H9 (cell line): ENCODE measurements at regions not wholly inside any gene's neighbourhood (a gene's known extent, or its start where the extent isn't known, plus 50 kb on each side); places are given as distances from the start of the nearest gene placed in this dataset.

Source experiments
- DNase-seq: peaks from one replicate; pipeline ENCODE4 v3.0.0-alpha.2; 2017
- H2AFZ ChIP-seq: one replicate; pipeline ENCODE4 v1.6.1; 2013; ENCODE audit warnings: mild to moderate bottlenecking, low read length, control low read depth, moderate library complexity
- H2AK5ac ChIP-seq: 2 replicates; pipeline ENCODE4 v1.6.1; 2013; ENCODE audit warnings: low read length, control low read depth, mixed read lengths; ENCODE audit not compliant: insufficient read length
- H2BK120ac ChIP-seq: one replicate; pipeline ENCODE4 v1.6.1; 2013; ENCODE audit warnings: low read depth, mild to moderate bottlenecking, low read length, control low read depth, inconsistent platforms; ENCODE audit not compliant: poor library complexity, severe bottlenecking
- H2BK12ac ChIP-seq: 2 replicates; pipeline ENCODE4 v1.6.1; 2013; ENCODE audit warnings: low read length, control low read depth, mixed read lengths, low read depth; ENCODE audit not compliant: insufficient read length
- H2BK15ac ChIP-seq: 2 replicates; pipeline ENCODE4 v1.6.1; 2013; ENCODE audit warnings: low read depth, low read length, control low read depth
- H2BK20ac ChIP-seq: one replicate; pipeline ENCODE4 v1.6.1; 2013; ENCODE audit warnings: low read depth, mild to moderate bottlenecking, low read length, control low read depth, inconsistent platforms; ENCODE audit not compliant: poor library complexity, severe bottlenecking
- H2BK5ac ChIP-seq: 2 replicates; pipeline ENCODE4 v1.6.1; 2013; ENCODE audit warnings: low read length, control low read depth, mixed read lengths; ENCODE audit not compliant: insufficient read length
- H3K14ac ChIP-seq: 2 replicates; pipeline ENCODE4 v1.6.1; 2013; ENCODE audit warnings: low read length, control low read depth; ENCODE audit not compliant: insufficient read depth
- H3K18ac ChIP-seq: 2 replicates; pipeline ENCODE4 v1.6.1; 2013; ENCODE audit warnings: low read depth, mild to moderate bottlenecking, mixed read lengths, low read length, control low read depth; ENCODE audit not compliant: insufficient read length
- H3K23ac ChIP-seq: 2 replicates; pipeline ENCODE4 v1.6.1; 2013; ENCODE audit warnings: low read length, control low read depth, mixed read lengths, low read depth; ENCODE audit not compliant: insufficient read length
- H3K23me2 ChIP-seq: 2 replicates; pipeline ENCODE4 v1.6.1; 2013; ENCODE audit warnings: low read depth, mild to moderate bottlenecking, mixed read lengths, low read length, control low read depth; ENCODE audit not compliant: insufficient read length, poor library complexity, severe bottlenecking
- H3K27ac ChIP-seq: 2 replicates; pipeline ENCODE4 v1.5.1; 2013; ENCODE audit warnings: low read length, control low read depth, mixed read lengths, low read depth; ENCODE audit not compliant: insufficient read length
- H3K27me3 ChIP-seq: 2 replicates; pipeline ENCODE4 v1.6.1; 2013; ENCODE audit warnings: low read length, control low read depth, inconsistent platforms; ENCODE audit not compliant: insufficient read depth
- H3K4ac ChIP-seq: 2 replicates; pipeline ENCODE4 v1.6.1; 2013; ENCODE audit warnings: low read depth, mild to moderate bottlenecking, control low read depth, inconsistent platforms, low read length, moderate library complexity
- H3K4me1 ChIP-seq: 2 replicates; pipeline ENCODE4 v1.6.1; 2013; ENCODE audit warnings: low read length, control low read depth, inconsistent platforms; ENCODE audit not compliant: insufficient read depth
- H3K4me2 ChIP-seq: 2 replicates; pipeline ENCODE4 v1.6.1; 2013; ENCODE audit warnings: low read length, control low read depth, mixed read lengths; ENCODE audit not compliant: insufficient read length, insufficient read depth
- H3K56ac ChIP-seq: 2 replicates; pipeline ENCODE4 v1.6.1; 2013; ENCODE audit warnings: low read depth, mild to moderate bottlenecking, mixed read lengths, low read length, control low read depth; ENCODE audit not compliant: insufficient read length
- H3K79me1 ChIP-seq: 2 replicates; pipeline ENCODE4 v1.6.1; 2013; ENCODE audit warnings: low read depth, mild to moderate bottlenecking, moderate library complexity, low read length, control low read depth, inconsistent platforms; ENCODE audit not compliant: insufficient read depth, poor library complexity, severe bottlenecking
- H3K79me2 ChIP-seq: 2 replicates; pipeline ENCODE4 v1.6.1; 2013; ENCODE audit warnings: low read length, control low read depth, inconsistent platforms; ENCODE audit not compliant: insufficient read depth
- H3K9ac ChIP-seq: 2 replicates; pipeline ENCODE4 v1.6.1; 2013; ENCODE audit warnings: low read length, control low read depth, mixed read lengths; ENCODE audit not compliant: insufficient read length; ENCODE audit errors: extremely low read depth
- H3K9me3 ChIP-seq: one replicate; pipeline ENCODE4 v1.6.1; 2013; ENCODE audit warnings: low read depth, low read length, inconsistent platforms; ENCODE audit not compliant: control insufficient read depth
- H3T11ph ChIP-seq: one replicate; pipeline ENCODE4 v1.6.1; 2013; ENCODE audit warnings: mild to moderate bottlenecking, low read length, control low read depth, inconsistent platforms
- H4K20me1 ChIP-seq: one replicate; pipeline ENCODE4 v1.6.1; 2013; ENCODE audit not compliant: control insufficient read depth, insufficient read length, insufficient read depth
- H4K5ac ChIP-seq: 2 replicates; pipeline ENCODE4 v1.6.1; 2013; ENCODE audit warnings: low read depth, mild to moderate bottlenecking, mixed read lengths, low read length, control low read depth; ENCODE audit not compliant: insufficient read length
- H4K8ac ChIP-seq: replicated peaks from 2 replicates; pipeline ENCODE4 v1.6.1; 2013; ENCODE audit warnings: low read length, control low read depth, mixed read lengths, low read depth; ENCODE audit not compliant: insufficient read length
- H4K91ac ChIP-seq: 2 replicates; pipeline ENCODE4 v1.6.1; 2013; ENCODE audit warnings: low read depth, mild to moderate bottlenecking, moderate library complexity, mixed read lengths, low read length, control low read depth; ENCODE audit not compliant: insufficient read length
- H3K27ac Mint-ChIP-seq, 3 experiments: 2 replicates in 2 of 3; 3 replicates in 1 of 3; pipeline ENCODE4 v1.8.0; 2020 to 2021; ENCODE audit warnings: mixed read lengths in 3 of 3, mild to moderate bottlenecking in 1 of 3, moderate library complexity in 1 of 3
- H3K27me3 Mint-ChIP-seq: 2 replicates; pipeline ENCODE4 v1.8.0; 2021; ENCODE audit warnings: low read depth, mild to moderate bottlenecking, moderate library complexity, mixed read lengths
- H3K36me3 Mint-ChIP-seq, 3 experiments: 2 replicates in 2 of 3; 3 replicates in 1 of 3; pipeline ENCODE4 v1.8.0; 2020 to 2021; ENCODE audit warnings: low read depth in 3 of 3, mixed read lengths in 3 of 3; ENCODE audit not compliant: insufficient read depth in 1 of 3
- H3K4me1 Mint-ChIP-seq, 2 experiments: 2 replicates each; pipeline ENCODE4 v1.8.0; 2020; ENCODE audit warnings: mixed read lengths in 2 of 2
- H3K4me3 Mint-ChIP-seq, 2 experiments: 2 replicates in 1 of 2; 3 replicates in 1 of 2; pipeline ENCODE4 v1.8.0; 2020 to 2021; ENCODE audit warnings: mild to moderate bottlenecking in 2 of 2, mixed read lengths in 2 of 2, moderate library complexity in 1 of 2
- H3K9me3 Mint-ChIP-seq, 2 experiments: 2 replicates in 1 of 2; 3 replicates in 1 of 2; pipeline ENCODE4 v1.8.0; 2020; ENCODE audit warnings: mild to moderate bottlenecking in 2 of 2, mixed read lengths in 2 of 2, moderate library complexity in 1 of 2
- WGBS: extraction: QIAGEN DNeasy Blood & Tissue Kit; methylation state at CpG from one replicate; pipeline ENCODE4 v1.1.7; 2013; ENCODE audit warnings: missing lambda C conversion rate, low lambda C conversion rate, mixed read lengths; ENCODE audit not compliant: insufficient read length; ENCODE audit errors: extremely low coverage; 5-methylcytosine and 5-hydroxymethylcytosine counted together
- TF ChIP-seq, protein P1 (sequence below): fragments of 200-600 bp; sonication (generic); conservative IDR thresholded peaks from 3 replicates; pipeline ENCODE4 v1.8.0; 2021; ENCODE audit warnings: antibody characterized with exemption, mild to moderate bottlenecking

DNA sequence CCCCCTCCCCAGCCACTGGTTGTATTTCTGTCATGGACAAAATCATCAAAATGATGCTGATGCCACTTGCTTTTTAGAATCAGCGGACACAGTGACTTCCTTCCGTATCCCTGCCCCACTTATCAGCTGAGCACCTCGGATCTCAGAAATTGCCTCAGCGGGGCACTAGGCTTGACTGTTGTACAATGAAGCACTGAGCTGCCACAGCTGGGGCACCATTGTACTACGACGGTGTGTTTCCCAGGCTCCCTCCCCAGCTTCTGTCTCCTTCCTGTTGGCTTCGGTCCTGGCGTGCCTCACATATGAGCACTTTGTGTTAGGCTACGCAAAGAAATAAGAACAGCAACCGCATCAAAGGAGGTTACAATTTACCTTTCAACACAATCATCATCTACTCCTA lies 82.4 kb downstream of the F11 start:
- Mint-ChIP-seq H3K27ac (no peak overlapping the region), H3K27me3 (peaks cover 89% of the 10 kb centered on the region), H3K36me3 (no peaks in the 10 kb centered on the region), H3K9me3 (no peaks in the 10 kb centered on the region; a peak in 2 of 5 replicates), H3K4me3 (no peak overlapping the region), H3K4me1 (peaks cover 11 to 17% of the 10 kb centered on the region in 2 experiments)
- H4K8ac ChIP-seq: no peak overlapping the region
- WGBS: no CpG with 5 or more reads among the region's 10 CpGs
- H3K9me3 ChIP-seq: no peaks in the 10 kb centered on the region
- no peak overlapping the region for H3T11ph ChIP-seq
- no peak overlapping the region for H3K56ac ChIP-seq
- H3K4ac ChIP-seq: no peak overlapping the region
- H3K9ac ChIP-seq: no peak overlapping the region
- no peak overlapping the region for H3K23ac ChIP-seq
- H2AFZ ChIP-seq: no peak overlapping the region
- no peak overlapping the region for H2BK20ac ChIP-seq
- no peak overlapping the region for H4K91ac ChIP-seq
- H2AK5ac ChIP-seq: no peak overlapping the region
- TF ChIP-seq, protein P1, sequence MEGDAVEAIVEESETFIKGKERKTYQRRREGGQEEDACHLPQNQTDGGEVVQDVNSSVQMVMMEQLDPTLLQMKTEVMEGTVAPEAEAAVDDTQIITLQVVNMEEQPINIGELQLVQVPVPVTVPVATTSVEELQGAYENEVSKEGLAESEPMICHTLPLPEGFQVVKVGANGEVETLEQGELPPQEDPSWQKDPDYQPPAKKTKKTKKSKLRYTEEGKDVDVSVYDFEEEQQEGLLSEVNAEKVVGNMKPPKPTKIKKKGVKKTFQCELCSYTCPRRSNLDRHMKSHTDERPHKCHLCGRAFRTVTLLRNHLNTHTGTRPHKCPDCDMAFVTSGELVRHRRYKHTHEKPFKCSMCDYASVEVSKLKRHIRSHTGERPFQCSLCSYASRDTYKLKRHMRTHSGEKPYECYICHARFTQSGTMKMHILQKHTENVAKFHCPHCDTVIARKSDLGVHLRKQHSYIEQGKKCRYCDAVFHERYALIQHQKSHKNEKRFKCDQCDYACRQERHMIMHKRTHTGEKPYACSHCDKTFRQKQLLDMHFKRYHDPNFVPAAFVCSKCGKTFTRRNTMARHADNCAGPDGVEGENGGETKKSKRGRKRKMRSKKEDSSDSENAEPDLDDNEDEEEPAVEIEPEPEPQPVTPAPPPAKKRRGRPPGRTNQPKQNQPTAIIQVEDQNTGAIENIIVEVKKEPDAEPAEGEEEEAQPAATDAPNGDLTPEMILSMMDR: no peak
- H3K14ac ChIP-seq: no peak overlapping the region
- no peak overlapping the region for H2BK12ac ChIP-seq
- H2BK120ac ChIP-seq: no peak overlapping the region
- H4K5ac ChIP-seq: no peak overlapping the region
- DNase-seq: no peak
- peaks cover 2% of the 10 kb centered on the region; the same call in 1 of the 2 replicates for H3K4me1 ChIP-seq
- no peaks in the 10 kb centered on the region for H4K20me1 ChIP-seq
- peaks cover 36% of the 10 kb centered on the region; the same call in 1 of the 2 replicates for H3K27me3 ChIP-seq
- no peak overlapping the region for H2BK15ac ChIP-seq
- H3K79me1 ChIP-seq: no peaks in the 10 kb centered on the region
- H3K27ac ChIP-seq: no peak overlapping the region
- no peak overlapping the region for H3K18ac ChIP-seq
- no peaks in the 10 kb centered on the region for H3K23me2 ChIP-seq
- H3K79me2 ChIP-seq: no peaks in the 10 kb centered on the region
- no peak overlapping the region for H2BK5ac ChIP-seq
- no peak overlapping the region for H3K4me2 ChIP-seq
